Cardiac muscle cell (in vitro differentiated cells and primary cell): ENCODE measurements at regions not wholly inside any gene's neighbourhood (a gene's known extent, or its start where the extent isn't known, plus 50 kb on each side); places are given as distances from the start of the nearest gene placed in this dataset.

ENCODE experiments used
- DNase-seq, 2 donors: peaks; one replicate each; pipeline versions ENCODE4 v3.0.0 to v3.0.0-alpha.2; 2010 to 2017; ENCODE audit warnings: low read depth in 1 of 2, low spot score in 1 of 2
- H3K27ac ChIP-seq: fragments of 200-600 bp; sonication (generic); 2 replicates; pipeline ENCODE4 v1.5.1; 2016
- H3K27me3 ChIP-seq: fragments of 200-600 bp; sonication (generic); 2 replicates; pipeline ENCODE4 v1.6.0; 2016; ENCODE audit warnings: control low read depth
- H3K36me3 ChIP-seq: fragments of 200-600 bp; sonication (generic); 2 replicates; pipeline ENCODE4 v1.5.1; 2016; ENCODE audit warnings: control low read depth
- H3K4me1 ChIP-seq: fragments of 200-600 bp; sonication (generic); 2 replicates; pipeline ENCODE4 v1.8.1; 2017; ENCODE audit warnings: low read depth, mild to moderate bottlenecking, mixed run types
- H3K4me3 ChIP-seq: fragments of 200-600 bp; sonication (generic); 2 replicates; pipeline ENCODE4 v1.5.1; 2016; ENCODE audit warnings: mild to moderate bottlenecking
- H3K9me3 ChIP-seq: fragments of 200-600 bp; sonication (generic); 2 replicates; pipeline ENCODE4 v1.5.1; 2017; ENCODE audit warnings: low read depth, mild to moderate bottlenecking, control low read depth
- TF ChIP-seq, protein P1 (sequence below): IDR thresholded peaks from 2 replicates; pipeline ENCODE4 v1.5.1; 2012; ENCODE audit warnings: low read depth, mild to moderate bottlenecking, low read length

DNA sequence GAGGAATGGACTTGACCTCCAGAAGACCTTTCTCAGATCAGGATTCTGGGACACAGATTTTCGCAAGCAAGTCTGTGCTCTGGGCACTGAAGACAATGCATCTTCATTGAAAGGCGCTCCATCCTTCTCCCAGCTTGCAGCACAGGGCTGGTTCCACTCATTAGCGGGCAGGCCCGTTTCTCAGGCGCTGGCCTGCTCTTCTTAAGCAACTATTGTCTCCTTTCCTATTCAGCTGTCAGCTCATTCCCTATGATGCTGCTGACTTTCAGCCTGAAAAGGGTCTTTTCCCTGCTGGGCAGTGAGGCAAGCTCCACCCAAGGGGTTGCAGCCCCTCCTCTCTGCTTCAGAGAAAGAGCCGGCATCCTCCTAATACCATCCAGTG lies 91.9 kb upstream of the PLXNA2 start:
- H3K27me3 ChIP-seq = no peaks in the 10 kb centered on the region
- TF ChIP-seq, protein P1, sequence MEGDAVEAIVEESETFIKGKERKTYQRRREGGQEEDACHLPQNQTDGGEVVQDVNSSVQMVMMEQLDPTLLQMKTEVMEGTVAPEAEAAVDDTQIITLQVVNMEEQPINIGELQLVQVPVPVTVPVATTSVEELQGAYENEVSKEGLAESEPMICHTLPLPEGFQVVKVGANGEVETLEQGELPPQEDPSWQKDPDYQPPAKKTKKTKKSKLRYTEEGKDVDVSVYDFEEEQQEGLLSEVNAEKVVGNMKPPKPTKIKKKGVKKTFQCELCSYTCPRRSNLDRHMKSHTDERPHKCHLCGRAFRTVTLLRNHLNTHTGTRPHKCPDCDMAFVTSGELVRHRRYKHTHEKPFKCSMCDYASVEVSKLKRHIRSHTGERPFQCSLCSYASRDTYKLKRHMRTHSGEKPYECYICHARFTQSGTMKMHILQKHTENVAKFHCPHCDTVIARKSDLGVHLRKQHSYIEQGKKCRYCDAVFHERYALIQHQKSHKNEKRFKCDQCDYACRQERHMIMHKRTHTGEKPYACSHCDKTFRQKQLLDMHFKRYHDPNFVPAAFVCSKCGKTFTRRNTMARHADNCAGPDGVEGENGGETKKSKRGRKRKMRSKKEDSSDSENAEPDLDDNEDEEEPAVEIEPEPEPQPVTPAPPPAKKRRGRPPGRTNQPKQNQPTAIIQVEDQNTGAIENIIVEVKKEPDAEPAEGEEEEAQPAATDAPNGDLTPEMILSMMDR = no peak
- H3K4me1 ChIP-seq = peaks cover 3% of the 10 kb centered on the region
- no peaks in the 10 kb centered on the region for H3K9me3 ChIP-seq
- no peaks in the 10 kb centered on the region for H3K36me3 ChIP-seq
- no peak overlapping the region for H3K27ac ChIP-seq
- H3K4me3 ChIP-seq = no peak overlapping the region
- DNase-seq = no peak

DNA sequence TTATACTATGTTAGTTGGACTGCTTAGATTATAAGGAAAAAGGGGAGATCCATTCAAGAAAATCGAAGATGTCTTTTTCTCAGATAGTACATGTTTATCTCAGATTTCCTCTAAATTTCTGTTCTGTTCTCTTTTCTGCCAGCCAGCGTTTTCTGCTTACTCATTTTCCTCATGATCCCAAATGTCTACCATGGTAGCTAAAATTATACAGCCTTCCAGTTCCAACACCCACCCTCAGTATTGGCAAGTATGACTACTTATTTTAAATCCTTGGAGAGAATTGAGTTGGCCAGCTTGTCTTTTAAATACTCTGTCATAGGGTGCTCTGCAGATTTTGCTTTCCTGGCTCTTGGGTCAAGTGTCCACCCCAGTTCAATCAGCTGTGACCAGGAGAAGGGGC lies 95.7 kb upstream of the PLXNA2 start:
- peaks cover 3% of the 10 kb centered on the region for H3K4me1 ChIP-seq
- TF ChIP-seq, protein P1 = no peak

DNA sequence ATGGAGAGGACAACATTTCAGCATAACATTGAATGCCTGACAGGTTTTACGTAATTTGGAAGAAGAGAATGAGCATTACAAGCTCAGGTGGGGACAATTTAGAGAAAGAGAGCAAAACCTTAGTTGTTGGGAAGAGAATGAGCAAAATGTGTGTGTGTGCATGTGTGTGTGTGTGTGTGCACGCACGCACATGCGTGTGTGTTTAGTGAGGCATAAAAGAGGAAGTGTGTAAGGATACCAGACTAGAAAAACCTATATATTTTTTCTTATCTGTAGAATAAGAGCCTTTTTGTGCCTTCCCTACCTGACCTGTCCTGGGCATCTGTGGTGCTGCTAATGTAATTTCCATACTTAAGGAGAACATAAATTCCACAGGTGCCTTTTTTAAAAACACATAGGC lies 99.0 kb upstream of the PLXNA2 start:
- Histone ChIP-seq H3K27ac (no peak overlapping the region), H3K4me3 (no peak overlapping the region), H3K9me3 (no peaks in the 10 kb centered on the region), H3K4me1 (peaks cover 3% of the 10 kb centered on the region), H3K36me3 (no peaks in the 10 kb centered on the region), H3K27me3 (peaks cover 2% of the 10 kb centered on the region)
- DNase-seq = no peak
- TF ChIP-seq, protein P1 = no peak

More for the DNA sequence above, 95.7 kb upstream of the PLXNA2 start:
- DNase-seq = no peak
- H3K27me3 ChIP-seq = no peaks in the 10 kb centered on the region
- no peak overlapping the region for H3K4me3 ChIP-seq
- H3K9me3 ChIP-seq = no peaks in the 10 kb centered on the region
- H3K36me3 ChIP-seq = no peaks in the 10 kb centered on the region
- no peak overlapping the region for H3K27ac ChIP-seq

DNA sequence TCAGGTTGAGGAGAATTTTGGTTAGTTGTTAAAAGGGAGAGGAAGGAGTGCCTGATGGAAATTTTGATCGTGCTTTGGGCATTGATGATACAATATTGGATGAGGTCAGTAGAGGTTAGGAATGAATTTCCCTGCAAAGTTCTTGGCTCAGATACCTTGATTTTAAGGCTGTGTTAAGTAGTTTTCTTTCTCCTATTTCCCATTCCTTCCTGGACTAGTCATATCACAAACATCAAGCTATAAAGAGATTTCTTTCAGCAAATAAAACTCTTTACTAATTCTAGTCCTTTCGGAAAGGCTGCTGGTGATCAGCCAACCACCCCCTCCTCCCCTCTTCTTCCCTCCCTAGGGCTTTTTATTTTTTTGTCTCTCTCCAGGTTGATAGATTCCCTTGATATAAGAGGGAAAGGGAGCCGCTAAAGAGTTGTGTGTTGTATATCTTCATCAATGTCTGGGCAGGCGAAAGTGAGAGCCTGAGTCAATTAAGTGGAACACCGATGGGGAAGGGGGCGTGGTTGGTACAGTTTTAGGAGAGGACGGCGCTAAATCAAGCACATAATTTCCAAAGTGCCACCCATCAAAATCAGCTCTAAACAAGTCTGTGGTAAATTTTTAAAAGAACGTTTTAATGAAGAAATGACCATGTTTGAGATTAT lies 100.1 kb upstream of the PLXNA2 start:
- H3K36me3 ChIP-seq = no peaks in the 10 kb centered on the region
- H3K4me3 ChIP-seq = no peak overlapping the region
- no peak for DNase-seq
- peaks cover 3% of the 10 kb centered on the region for H3K4me1 ChIP-seq
- no peaks in the 10 kb centered on the region for H3K9me3 ChIP-seq
- peaks cover 2% of the 10 kb centered on the region for H3K27me3 ChIP-seq
- no peak overlapping the region for H3K27ac ChIP-seq
- TF ChIP-seq, protein P1 = no peak

DNA sequence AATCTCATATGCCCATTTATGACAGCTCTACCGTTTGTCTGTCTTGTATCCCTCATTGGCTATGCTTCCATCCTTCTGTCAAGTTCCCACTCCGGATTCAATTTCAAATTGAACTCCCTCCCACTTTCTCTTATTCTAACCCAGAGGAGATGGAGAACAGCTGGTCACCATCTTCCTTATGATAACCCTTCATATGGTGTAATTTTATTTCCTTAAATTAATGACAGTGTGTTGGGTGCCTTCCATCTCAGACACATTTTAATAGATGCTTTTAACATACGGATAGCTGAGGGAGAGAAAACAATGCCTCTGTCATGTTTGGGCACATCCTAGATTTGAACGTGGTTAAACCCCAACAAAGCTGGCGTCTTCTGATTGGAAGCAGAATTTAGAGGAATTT lies 103.0 kb upstream of the PLXNA2 start:
- Histone ChIP-seq H3K4me3 (no peak overlapping the region), H3K27me3 (peaks cover 2% of the 10 kb centered on the region), H3K27ac (no peak overlapping the region), H3K9me3 (no peaks in the 10 kb centered on the region), H3K4me1 (no peaks in the 10 kb centered on the region), H3K36me3 (no peaks in the 10 kb centered on the region)
- no peak for DNase-seq
- TF ChIP-seq, protein P1 = no peak
